AG09309 (cell line): ENCODE measurements at regions not wholly inside any gene's neighbourhood (a gene's known extent, or its start where the extent isn't known, plus 50 kb on each side); places are given as distances from the start of the nearest gene placed in this dataset.
"Not testable (repeated sequence)": the region's sequence is repeated elsewhere in the genome, so short reads cannot be mapped to it uniquely, and the experiment has no call there.

Experiments
- DNase-seq: peaks from one replicate; pipeline ENCODE4 v3.0.0-alpha.2; 2010; ENCODE audit warnings: low read depth
- H3K4me3 ChIP-seq: 2 replicates; pipeline ENCODE4 v1.5.1; 2011; ENCODE audit warnings: mild to moderate bottlenecking, low read depth, low read length, moderate library complexity; ENCODE audit not compliant: control insufficient read depth
- CTCF ChIP-seq: IDR thresholded peaks from 2 replicates; pipeline ENCODE4 v1.5.1; 2011; ENCODE audit warnings: mild to moderate bottlenecking, low read depth, low read length, inconsistent platforms; ENCODE audit not compliant: insufficient read depth, control insufficient read depth; ENCODE audit errors: missing control alignments

- DNase-seq, result no peak
- no peak overlapping the region for H3K4me3 ChIP-seq
- TF ChIP-seq CTCF, result no peak
Measured at GRCh38 chr12:94845110-94845509, 158.4 kb downstream of the NDUFA12 start.

GRCh38 chr12:94844452-94844851 is 159.0 kb downstream of the NDUFA12 start:
- TF ChIP-seq CTCF, result no peak
- DNase-seq, result no peak
- no peak overlapping the region for H3K4me3 ChIP-seq

- no peak overlapping the region for H3K4me3 ChIP-seq
- DNase-seq, result no peak
- TF ChIP-seq CTCF, result no peak
Measured at GRCh38 chr12:94841904-94842610, 161.4 kb downstream of the NDUFA12 start.

- no peak overlapping the region for H3K4me3 ChIP-seq
- DNase-seq, result no peak
- TF ChIP-seq CTCF, result no peak
Measured at GRCh38 chr12:94841177-94841576, 162.3 kb downstream of the NDUFA12 start.

GRCh38 chr12:94839347-94839746 is 164.2 kb downstream of the NDUFA12 start:
- TF ChIP-seq CTCF, result no peak
- DNase-seq, result no peak
- H3K4me3 ChIP-seq, result no peak overlapping the region

GRCh38 chr12:94836952-94837670 is 166.4 kb downstream of the NDUFA12 start:
- H3K4me3 ChIP-seq, DNase-seq: not testable (repeated sequence)

GRCh38 chr12:94834036-94834625 is 169.4 kb downstream of the NDUFA12 start:
- TF ChIP-seq CTCF, result no peak
- no peak overlapping the region for H3K4me3 ChIP-seq
- no peak for DNase-seq
